Loucy (cell line): ENCODE measurements at regions not wholly inside any gene's neighbourhood (a gene's known extent, or its start where the extent isn't known, plus 50 kb on each side); places are given as distances from the start of the nearest gene placed in this dataset.

Source experiments
- H2AFZ ChIP-seq: fragments of 200-600 bp; sonication (generic); 2 replicates; pipeline ENCODE4 v1.6.0; 2016; ENCODE audit warnings: antibody characterized with exemption, mild to moderate bottlenecking, low read length, moderate library complexity
- H3F3A ChIP-seq: fragments of 200-600 bp; 2 replicates; pipeline ENCODE4 v1.6.0; 2016; ENCODE audit warnings: antibody characterized with exemption, low read depth, mild to moderate bottlenecking
- H3K27me3 ChIP-seq: fragments of 200-600 bp; sonication (generic); 2 replicates; pipeline ENCODE4 v1.6.1; 2014; ENCODE audit warnings: low read length, mild to moderate bottlenecking; ENCODE audit not compliant: insufficient read depth, poor library complexity, severe bottlenecking
- H3K36me3 ChIP-seq: fragments of 200-600 bp; sonication (generic); 2 replicates; pipeline ENCODE4 v1.6.1; 2016; ENCODE audit warnings: low read length; ENCODE audit not compliant: insufficient read depth
- H3K4me1 ChIP-seq: fragments of 200-600 bp; sonication (generic); 2 replicates; pipeline ENCODE4 v1.5.1; 2014; ENCODE audit warnings: low read length, mild to moderate bottlenecking; ENCODE audit not compliant: insufficient read depth, poor library complexity, severe bottlenecking
- H3K4me2 ChIP-seq: fragments of 200-600 bp; sonication (generic); 2 replicates; pipeline ENCODE4 v1.6.0; 2014; ENCODE audit warnings: antibody characterized with exemption, low read length, low read depth, mild to moderate bottlenecking; ENCODE audit not compliant: poor library complexity, severe bottlenecking
- H3K4me3 ChIP-seq: fragments of 200-600 bp; sonication (generic); 2 replicates; pipeline ENCODE4 v1.5.1; 2014; ENCODE audit warnings: low read length, mild to moderate bottlenecking, mixed read lengths; ENCODE audit not compliant: poor library complexity, severe bottlenecking
- H3K79me2 ChIP-seq: fragments of 200-600 bp; sonication (generic); 2 replicates; pipeline ENCODE4 v1.6.1; 2014; ENCODE audit warnings: low read length; ENCODE audit not compliant: insufficient read depth
- H3K9ac ChIP-seq: fragments of 200-600 bp; sonication (generic); 2 replicates; pipeline ENCODE4 v1.6.0; 2014; ENCODE audit warnings: mild to moderate bottlenecking, low read depth, low read length, moderate library complexity; ENCODE audit not compliant: poor library complexity, severe bottlenecking
- H3K9me2 ChIP-seq: fragments of 200-600 bp; sonication (generic); replicated peaks from 2 replicates; pipeline ENCODE4 v1.6.1; 2016; ENCODE audit warnings: low read depth, low read length, mixed read lengths
- H3K9me3 ChIP-seq: fragments of 200-600 bp; sonication (generic); 2 replicates; pipeline ENCODE4 v1.6.1; 2014; ENCODE audit warnings: mild to moderate bottlenecking, antibody characterized with exemption, low read length, low read depth; ENCODE audit not compliant: insufficient read depth
- H4K20me1 ChIP-seq: fragments of 200-600 bp; sonication (generic); 2 replicates; pipeline ENCODE4 v1.6.0; 2014; ENCODE audit warnings: antibody characterized with exemption, low read length, mild to moderate bottlenecking; ENCODE audit not compliant: insufficient read depth, poor library complexity, severe bottlenecking
- EZH2phosphoT487 ChIP-seq: fragments of 200-600 bp; IDR thresholded peaks from 2 replicates; pipeline ENCODE4 v1.6.1; 2018; ENCODE audit warnings: antibody characterized with exemption, mild to moderate bottlenecking, moderate library complexity, borderline replicate concordance
- TF ChIP-seq, protein P1 (sequence below): fragments of 200-600 bp; sonication (generic); conservative IDR thresholded peaks from 2 replicates; pipeline ENCODE4 v1.5.1; 2014; ENCODE audit warnings: mild to moderate bottlenecking, antibody characterized with exemption, low read length

GRCh38 chr5:114122852-114123251, 239.0 kb upstream of the KCNN2 start:
- H3K4me3 ChIP-seq: no peak overlapping the region

DNA sequence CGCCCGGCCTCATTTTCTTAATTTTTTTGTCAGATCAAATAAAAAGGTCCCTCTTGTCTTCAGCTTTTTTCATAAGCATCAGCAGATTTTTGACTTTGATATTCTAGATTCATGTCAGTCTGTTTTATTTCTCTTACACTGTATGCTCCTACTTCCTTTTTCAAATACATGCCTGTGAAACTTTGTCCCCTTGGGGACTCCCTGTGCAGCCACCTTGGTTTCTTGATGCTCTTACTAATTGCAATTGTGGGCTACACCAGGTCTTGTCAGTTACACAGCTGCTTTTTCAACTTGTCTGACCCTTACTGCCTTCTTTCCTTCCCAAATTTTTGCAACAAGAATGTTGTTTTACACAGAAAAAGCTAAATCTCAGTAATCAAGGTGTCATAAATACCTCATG, 238.2 kb upstream of the KCNN2 start:
- TF ChIP-seq EZH2phosphoT487: no peak
- TF ChIP-seq, protein P1, sequence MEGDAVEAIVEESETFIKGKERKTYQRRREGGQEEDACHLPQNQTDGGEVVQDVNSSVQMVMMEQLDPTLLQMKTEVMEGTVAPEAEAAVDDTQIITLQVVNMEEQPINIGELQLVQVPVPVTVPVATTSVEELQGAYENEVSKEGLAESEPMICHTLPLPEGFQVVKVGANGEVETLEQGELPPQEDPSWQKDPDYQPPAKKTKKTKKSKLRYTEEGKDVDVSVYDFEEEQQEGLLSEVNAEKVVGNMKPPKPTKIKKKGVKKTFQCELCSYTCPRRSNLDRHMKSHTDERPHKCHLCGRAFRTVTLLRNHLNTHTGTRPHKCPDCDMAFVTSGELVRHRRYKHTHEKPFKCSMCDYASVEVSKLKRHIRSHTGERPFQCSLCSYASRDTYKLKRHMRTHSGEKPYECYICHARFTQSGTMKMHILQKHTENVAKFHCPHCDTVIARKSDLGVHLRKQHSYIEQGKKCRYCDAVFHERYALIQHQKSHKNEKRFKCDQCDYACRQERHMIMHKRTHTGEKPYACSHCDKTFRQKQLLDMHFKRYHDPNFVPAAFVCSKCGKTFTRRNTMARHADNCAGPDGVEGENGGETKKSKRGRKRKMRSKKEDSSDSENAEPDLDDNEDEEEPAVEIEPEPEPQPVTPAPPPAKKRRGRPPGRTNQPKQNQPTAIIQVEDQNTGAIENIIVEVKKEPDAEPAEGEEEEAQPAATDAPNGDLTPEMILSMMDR: no peak

More at GRCh38 chr5:114122852-114123251, 239.0 kb upstream of the KCNN2 start:
- no peak overlapping the region for H2AFZ ChIP-seq
- no peak overlapping the region for H3K4me2 ChIP-seq
- no peaks in the 10 kb centered on the region for H3K4me1 ChIP-seq
- no peaks in the 10 kb centered on the region for H3K9me2 ChIP-seq
- no peaks in the 10 kb centered on the region for H3K36me3 ChIP-seq
- no peaks in the 10 kb centered on the region for H3F3A ChIP-seq
- no peak overlapping the region for H3K9ac ChIP-seq
- H3K79me2 ChIP-seq: no peaks in the 10 kb centered on the region
- no peaks in the 10 kb centered on the region for H3K9me3 ChIP-seq
- no peak for TF ChIP-seq EZH2phosphoT487
- TF ChIP-seq, protein P1: no peak
- H4K20me1 ChIP-seq: no peaks in the 10 kb centered on the region
- no peaks in the 10 kb centered on the region for H3K27me3 ChIP-seq

GRCh38 chr5:114146398-114146797, 215.5 kb upstream of the KCNN2 start:
- Histone ChIP-seq H3K36me3 (no peaks in the 10 kb centered on the region), H3K9ac (no peak overlapping the region), H3K79me2 (no peaks in the 10 kb centered on the region), H3K4me1 (no peaks in the 10 kb centered on the region), H3K4me2 (no peak overlapping the region), H4K20me1 (no peaks in the 10 kb centered on the region), H3K27me3 (no peaks in the 10 kb centered on the region), H3K9me3 (no peaks in the 10 kb centered on the region), H3K9me2 (no peaks in the 10 kb centered on the region), H2AFZ (no peak overlapping the region), H3K4me3 (no peak overlapping the region), H3F3A (no peaks in the 10 kb centered on the region)
- TF ChIP-seq, protein P1: no peak
- no peak for TF ChIP-seq EZH2phosphoT487

More for the DNA sequence above, 238.2 kb upstream of the KCNN2 start:
- H3K36me3 ChIP-seq: no peaks in the 10 kb centered on the region
- H3F3A ChIP-seq: no peaks in the 10 kb centered on the region
- H4K20me1 ChIP-seq: no peaks in the 10 kb centered on the region
- no peak overlapping the region for H3K4me3 ChIP-seq
- no peaks in the 10 kb centered on the region for H3K79me2 ChIP-seq
- no peak overlapping the region for H3K4me2 ChIP-seq
- no peak overlapping the region for H2AFZ ChIP-seq
- no peaks in the 10 kb centered on the region for H3K9me3 ChIP-seq
- no peak overlapping the region for H3K9ac ChIP-seq
- H3K9me2 ChIP-seq: no peaks in the 10 kb centered on the region
- H3K4me1 ChIP-seq: no peaks in the 10 kb centered on the region
- no peaks in the 10 kb centered on the region for H3K27me3 ChIP-seq
